ENCODE measurements at regions not wholly inside any gene's neighbourhood (a gene's known extent, or its start where the extent isn't known, plus 50 kb on each side); places are given as distances from the start of the nearest gene placed in this dataset.

DNA sequence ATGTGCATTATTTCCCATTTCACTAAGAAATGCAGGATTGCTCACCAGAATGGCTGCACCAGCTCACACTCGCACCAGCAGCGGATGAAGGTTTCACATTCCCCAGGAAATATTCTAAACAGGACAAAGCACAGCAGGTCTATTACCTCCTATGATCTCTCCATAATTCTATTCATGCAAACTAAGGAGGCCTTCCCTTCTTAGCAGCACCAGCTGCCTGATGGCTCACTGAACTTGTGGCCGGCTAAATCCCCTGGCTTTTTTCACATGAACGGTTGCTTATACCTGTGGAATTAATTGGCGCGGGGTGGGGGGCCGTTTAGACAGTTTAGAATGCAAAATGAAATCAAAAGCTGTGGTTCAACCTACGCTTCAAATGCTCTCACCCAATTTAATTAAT, 73.5 kb upstream of the SRD5A3 start:
- no peaks in the 10 kb centered on the region for H3K4me1 ChIP-seq (ENCODE audit: control insufficient read depth, extremely low read depth, insufficient read depth, low read length)
- H3K79me2 ChIP-seq (ENCODE audit: control insufficient read depth, insufficient read depth, low read length), result no peaks in the 10 kb centered on the region
- H3K9me1 ChIP-seq (ENCODE audit: control insufficient read depth, extremely low read depth, insufficient read depth, low read length), result no peaks in the 10 kb centered on the region
- dilution Hi-C loops (cut with MboI; ENCODE audit: extremely low pct_ligation_motif_present, low sequenced_read_pairs), result no loop called here
- H4K20me1 ChIP-seq (ENCODE audit: control insufficient read depth, extremely low read depth, insufficient read depth, low read length), result no peaks in the 10 kb centered on the region
- no peaks in the 10 kb centered on the region for H3K36me3 ChIP-seq (ENCODE audit: control insufficient read depth in 2 of 2, extremely low read depth in 1 of 2, insufficient read depth in 2 of 2, low read length in 2 of 2)
- H3K27me3 ChIP-seq (ENCODE audit: control insufficient read depth, extremely low read depth, insufficient read depth, low read length), result peaks cover 4% of the 10 kb centered on the region
- no peak overlapping the region for H3K4me3 ChIP-seq (ENCODE audit: control insufficient read depth in 2 of 3, extremely low read depth in 1 of 3, insufficient read depth in 2 of 3, low read depth in 1 of 3, low read length in 3 of 3)
- no peaks in the 10 kb centered on the region for H3K9me3 ChIP-seq (ENCODE audit: control insufficient read depth, low read depth, low read length)
- H2AFZ ChIP-seq (ENCODE audit: control insufficient read depth, low read length), result no peak overlapping the region
- no peak overlapping the region for H3K27ac ChIP-seq (ENCODE audit: control insufficient read depth, insufficient read depth, low read length)
- DNase-seq (ENCODE audit: low read depth, low spot score) (no peak), FAIRE-seq (no peak)
- H3K4me2 ChIP-seq (ENCODE audit: control insufficient read depth, extremely low read depth, insufficient read depth, low read depth, low read length), result no peak overlapping the region
- TF ChIP-seq EZH2 (IDR thresholded peaks at IDR 0.05; ENCODE audit: low read length), result no peak
- TF ChIP-seq CTCF (optimal IDR thresholded peaks at IDR 0.05 in 1 of 3, IDR thresholded peaks at IDR 0.05 in 1 of 3, conservative IDR thresholded peaks at IDR 0.05 in 1 of 3; ENCODE audit: extremely low read depth in 1 of 3, insufficient read depth in 2 of 3, low read length in 3 of 3), result no peak
- no peak overlapping the region for H3K9ac ChIP-seq (ENCODE audit: control insufficient read depth, extremely low read depth, insufficient read depth, low read length)

DNA sequence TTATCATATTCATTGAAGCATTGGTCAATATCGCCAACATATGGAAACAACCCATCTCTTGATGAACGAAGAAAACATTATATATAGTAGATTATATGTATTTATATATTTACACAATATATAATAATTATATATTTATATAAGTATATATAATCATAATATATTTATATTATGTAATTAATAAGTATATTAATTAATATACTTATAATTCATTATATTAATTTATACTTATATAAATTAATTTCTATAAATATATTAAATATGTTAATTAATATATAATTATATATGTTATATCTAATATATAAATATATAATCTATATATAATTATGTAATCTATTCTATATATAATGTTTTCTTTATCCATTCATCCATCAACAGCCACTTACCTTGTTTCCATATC, 69.0 kb upstream of the SRD5A3 start:
- DNase-seq (ENCODE audit: low read depth, low spot score), result no peak
- Histone ChIP-seq H3K79me2 (ENCODE audit: control insufficient read depth, insufficient read depth, low read length) (no peaks in the 10 kb centered on the region), H3K4me2 (ENCODE audit: control insufficient read depth, extremely low read depth, insufficient read depth, low read depth, low read length) (no peak overlapping the region), H2AFZ (ENCODE audit: control insufficient read depth, low read length) (no peak overlapping the region), H3K27me3 (ENCODE audit: control insufficient read depth, extremely low read depth, insufficient read depth, low read length) (no peaks in the 10 kb centered on the region), H3K36me3 (ENCODE audit: control insufficient read depth in 2 of 2, extremely low read depth in 1 of 2, insufficient read depth in 2 of 2, low read length in 2 of 2) (no peaks in the 10 kb centered on the region), H3K4me3 (ENCODE audit: control insufficient read depth in 2 of 3, extremely low read depth in 1 of 3, insufficient read depth in 2 of 3, low read depth in 1 of 3, low read length in 3 of 3) (no peak overlapping the region), H3K9me3 (ENCODE audit: control insufficient read depth, low read depth, low read length) (no peaks in the 10 kb centered on the region), H3K9me1 (ENCODE audit: control insufficient read depth, extremely low read depth, insufficient read depth, low read length) (no peaks in the 10 kb centered on the region), H3K4me1 (ENCODE audit: control insufficient read depth, extremely low read depth, insufficient read depth, low read length) (no peaks in the 10 kb centered on the region), H4K20me1 (ENCODE audit: control insufficient read depth, extremely low read depth, insufficient read depth, low read length) (no peaks in the 10 kb centered on the region), H3K27ac (ENCODE audit: control insufficient read depth, insufficient read depth, low read length) (no peak overlapping the region), H3K9ac (ENCODE audit: control insufficient read depth, extremely low read depth, insufficient read depth, low read length) (no peak overlapping the region)
- TF ChIP-seq CTCF (optimal IDR thresholded peaks at IDR 0.05 in 1 of 3, IDR thresholded peaks at IDR 0.05 in 1 of 3, conservative IDR thresholded peaks at IDR 0.05 in 1 of 3; ENCODE audit: extremely low read depth in 1 of 3, insufficient read depth in 2 of 3, low read length in 3 of 3) (no peak), EZH2 (IDR thresholded peaks at IDR 0.05; ENCODE audit: low read length) (no peak)
- no peak for FAIRE-seq
- dilution Hi-C loops (cut with MboI; ENCODE audit: extremely low pct_ligation_motif_present, low sequenced_read_pairs), result no loop called here

All from keratinocyte (primary cell).